ENCODE measurements at regions not wholly inside any gene's neighbourhood (a gene's known extent, or its start where the extent isn't known, plus 50 kb on each side); places are given as distances from the start of the nearest gene placed in this dataset.
A peak's percentile ranks its signal among the peaks of the same experiment; 100 is the strongest.

DNA sequence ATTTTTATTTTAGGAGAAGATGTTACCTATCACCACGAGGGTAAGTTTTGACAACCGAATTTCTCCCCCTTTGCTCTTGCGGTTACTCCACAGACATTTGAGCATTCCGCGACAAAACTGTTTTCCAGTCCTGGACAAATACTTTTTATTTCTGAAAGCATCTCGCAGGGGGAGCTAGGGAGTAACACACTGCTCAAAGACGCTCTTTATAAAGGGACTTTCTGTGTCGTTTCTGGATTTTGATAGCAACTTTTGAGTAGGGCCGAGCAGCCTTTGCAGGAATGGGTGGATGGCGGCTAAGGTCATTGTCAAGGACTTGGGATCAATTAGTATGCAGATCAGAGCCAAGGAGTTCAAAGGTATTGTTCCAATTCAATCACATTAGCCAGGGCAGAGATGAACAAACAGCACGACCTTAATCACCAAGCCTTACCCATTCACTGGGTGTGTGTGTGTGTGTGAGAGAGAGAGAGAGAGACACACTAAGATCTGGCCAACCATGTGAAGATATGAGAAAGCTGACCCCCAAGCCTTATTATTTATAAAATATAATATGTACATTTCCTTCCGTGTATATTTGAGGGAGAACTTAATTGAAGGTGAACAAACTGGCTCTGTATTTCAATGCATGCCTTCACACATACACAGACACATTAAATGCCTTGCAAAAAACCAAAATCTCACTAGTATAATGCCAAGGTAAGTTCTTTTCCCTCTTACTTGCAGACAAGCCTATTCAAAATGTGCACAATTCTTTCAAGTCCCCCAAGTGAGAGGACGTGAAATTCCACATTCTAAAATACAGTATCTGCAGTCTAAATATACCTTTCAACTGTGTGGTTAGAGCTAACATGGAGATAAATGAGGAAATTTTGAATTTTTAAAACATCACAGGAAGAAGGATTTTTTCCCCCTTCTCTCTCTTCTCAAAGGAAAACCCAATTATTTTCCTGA lies 613.8 kb downstream of the VRK1 start:
- no peak for DNase-seq
- Mint-ChIP-seq H3K27ac (no peak overlapping the region), H3K36me3 (ENCODE audit: low read depth) (no peaks in the 10 kb centered on the region), H3K27me3 (ENCODE audit: low read depth, poor library complexity) (no peaks in the 10 kb centered on the region), H3K9me3 (no peaks in the 10 kb centered on the region), H3K4me1 (peaks cover 20% of the 10 kb centered on the region), H3K4me3 (no peak overlapping the region)
- TF ChIP-seq, protein P1, sequence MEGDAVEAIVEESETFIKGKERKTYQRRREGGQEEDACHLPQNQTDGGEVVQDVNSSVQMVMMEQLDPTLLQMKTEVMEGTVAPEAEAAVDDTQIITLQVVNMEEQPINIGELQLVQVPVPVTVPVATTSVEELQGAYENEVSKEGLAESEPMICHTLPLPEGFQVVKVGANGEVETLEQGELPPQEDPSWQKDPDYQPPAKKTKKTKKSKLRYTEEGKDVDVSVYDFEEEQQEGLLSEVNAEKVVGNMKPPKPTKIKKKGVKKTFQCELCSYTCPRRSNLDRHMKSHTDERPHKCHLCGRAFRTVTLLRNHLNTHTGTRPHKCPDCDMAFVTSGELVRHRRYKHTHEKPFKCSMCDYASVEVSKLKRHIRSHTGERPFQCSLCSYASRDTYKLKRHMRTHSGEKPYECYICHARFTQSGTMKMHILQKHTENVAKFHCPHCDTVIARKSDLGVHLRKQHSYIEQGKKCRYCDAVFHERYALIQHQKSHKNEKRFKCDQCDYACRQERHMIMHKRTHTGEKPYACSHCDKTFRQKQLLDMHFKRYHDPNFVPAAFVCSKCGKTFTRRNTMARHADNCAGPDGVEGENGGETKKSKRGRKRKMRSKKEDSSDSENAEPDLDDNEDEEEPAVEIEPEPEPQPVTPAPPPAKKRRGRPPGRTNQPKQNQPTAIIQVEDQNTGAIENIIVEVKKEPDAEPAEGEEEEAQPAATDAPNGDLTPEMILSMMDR (IDR thresholded peaks at IDR 0.05) = no peak

DNA sequence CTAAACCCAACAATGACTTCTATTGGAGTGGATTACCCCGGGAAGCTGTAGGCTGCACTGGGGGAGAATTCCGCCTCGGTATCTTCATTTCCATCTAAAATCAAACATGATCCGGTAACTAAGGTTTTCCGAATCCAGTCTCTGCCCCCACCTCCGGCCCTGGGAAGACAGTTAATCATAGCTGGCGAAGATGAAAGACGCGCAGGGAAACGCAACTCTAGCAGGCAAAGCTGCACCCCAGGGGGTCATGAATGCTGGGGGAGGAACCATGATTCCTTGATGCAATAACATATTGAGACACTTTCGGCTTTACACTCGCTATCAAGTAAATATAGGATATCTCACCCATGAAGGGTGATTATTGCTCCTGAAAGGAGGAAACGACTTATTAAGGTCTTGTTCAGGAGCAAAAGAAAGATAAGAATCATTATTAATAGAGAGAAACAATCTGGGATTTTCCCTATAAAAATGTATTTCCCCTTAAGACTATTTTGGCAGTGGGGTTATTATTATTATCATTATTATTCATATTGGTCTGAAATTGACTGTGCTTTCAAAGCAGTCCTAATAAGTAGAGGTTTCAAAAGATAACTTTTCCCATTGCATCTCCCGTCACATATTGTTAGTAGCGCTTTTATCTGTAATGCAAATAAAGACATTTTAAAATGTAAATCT lies 614.9 kb downstream of the VRK1 start:
- Mint-ChIP-seq H3K36me3 (ENCODE audit: low read depth) (no peaks in the 10 kb centered on the region), H3K9me3 (no peaks in the 10 kb centered on the region), H3K27ac (no peak overlapping the region), H3K27me3 (ENCODE audit: low read depth, poor library complexity) (no peaks in the 10 kb centered on the region), H3K4me1 (peaks cover 20% of the 10 kb centered on the region), H3K4me3 (no peak overlapping the region)
- TF ChIP-seq, protein P1 (IDR thresholded peaks at IDR 0.05) = no peak
- peak; percentile 41 for DNase-seq

DNA sequence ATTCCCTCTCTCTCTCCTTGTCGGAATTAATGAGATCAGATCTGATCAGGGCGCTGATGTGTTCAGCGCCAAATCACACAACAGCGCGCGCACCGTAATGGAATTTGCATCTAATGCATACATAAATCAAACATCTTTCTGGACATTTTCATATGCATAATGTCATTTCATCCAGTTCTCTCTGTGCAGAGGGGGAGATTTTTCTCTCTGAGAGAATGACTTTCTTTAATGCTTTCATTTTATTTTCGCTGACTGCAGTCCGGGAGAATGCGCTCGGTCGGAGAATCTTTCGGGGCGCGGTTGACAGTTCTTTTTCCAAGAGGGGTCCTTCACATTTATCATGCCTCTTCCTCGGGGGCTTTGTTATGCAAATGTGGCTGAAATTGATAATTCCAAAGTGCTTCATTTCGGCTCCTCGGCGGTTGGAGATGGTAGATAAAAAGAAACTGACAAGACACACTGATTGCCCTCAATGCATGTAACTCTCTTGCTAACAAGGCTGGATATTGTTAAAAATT lies 615.9 kb downstream of the VRK1 start:
- H3K4me1 Mint-ChIP-seq = peaks cover 11% of the 10 kb centered on the region
- no peak overlapping the region for H3K27ac Mint-ChIP-seq
- no peaks in the 10 kb centered on the region for H3K27me3 Mint-ChIP-seq (ENCODE audit: low read depth, poor library complexity)
- TF ChIP-seq, protein P1 (IDR thresholded peaks at IDR 0.05) = no peak
- H3K9me3 Mint-ChIP-seq = no peaks in the 10 kb centered on the region
- no peak overlapping the region for H3K4me3 Mint-ChIP-seq
- no peak for DNase-seq
- no peaks in the 10 kb centered on the region for H3K36me3 Mint-ChIP-seq (ENCODE audit: low read depth)

DNA sequence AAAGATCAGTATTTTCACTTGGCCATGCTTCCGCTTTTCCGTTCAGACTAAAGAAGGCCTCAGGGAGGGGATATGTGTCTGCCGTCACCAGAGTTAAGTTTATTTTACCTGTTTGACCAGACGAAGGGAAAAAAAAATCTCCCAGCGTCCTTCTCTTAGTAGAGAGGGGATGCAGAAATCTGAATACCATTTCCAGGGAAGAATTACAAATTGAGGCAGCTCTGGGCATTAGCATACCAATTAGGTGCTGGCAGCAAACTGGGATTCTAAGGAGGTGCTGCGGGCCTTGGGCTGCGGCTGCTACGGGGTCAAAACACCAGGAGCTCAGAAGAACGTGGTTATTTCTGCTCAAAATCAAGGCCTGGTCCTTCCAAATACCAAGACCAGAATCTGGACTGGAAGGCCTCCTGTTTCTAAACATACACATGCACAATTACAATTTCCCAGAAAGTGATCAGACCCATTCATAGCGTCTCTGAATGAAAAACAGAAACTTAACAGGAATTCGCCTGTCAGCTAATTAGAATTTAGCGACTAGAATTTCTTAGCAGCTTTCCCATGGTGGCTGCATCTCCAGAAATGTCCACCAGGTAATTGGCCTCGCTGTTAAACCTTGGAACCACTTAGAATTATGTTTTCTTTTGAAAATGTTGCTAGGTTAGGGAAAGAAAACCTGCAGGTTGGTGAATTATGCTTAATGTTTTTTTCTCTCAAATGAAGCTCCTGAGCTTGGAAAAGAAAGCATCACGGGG lies 617.0 kb downstream of the VRK1 start:
- TF ChIP-seq, protein P1 (IDR thresholded peaks at IDR 0.05) = no peak
- no peaks in the 10 kb centered on the region for H3K36me3 Mint-ChIP-seq (ENCODE audit: low read depth)
- DNase-seq = no peak
- no peaks in the 10 kb centered on the region for H3K27me3 Mint-ChIP-seq (ENCODE audit: low read depth, poor library complexity)
- no peak overlapping the region for H3K4me3 Mint-ChIP-seq
- H3K27ac Mint-ChIP-seq = no peak overlapping the region
- no peaks in the 10 kb centered on the region for H3K9me3 Mint-ChIP-seq
- peaks cover under 1% of the 10 kb centered on the region for H3K4me1 Mint-ChIP-seq

DNA sequence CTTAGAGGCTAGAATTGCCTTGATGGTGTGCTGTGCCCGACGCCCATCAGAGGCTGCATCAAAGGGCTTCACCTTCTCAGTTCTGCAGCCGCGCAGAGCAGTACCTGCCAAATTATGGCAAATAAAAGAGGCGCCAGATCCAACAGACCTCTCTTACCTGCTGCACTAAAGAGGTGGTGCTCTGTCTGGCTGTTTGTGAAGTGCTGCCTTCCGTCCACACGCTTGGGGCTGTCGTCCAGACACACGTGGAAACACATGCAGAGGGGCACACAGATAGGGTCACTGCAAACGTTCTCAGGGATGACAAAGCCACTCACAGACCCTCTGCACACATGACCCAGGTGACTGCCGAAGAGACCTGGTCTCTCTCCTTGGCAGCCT lies 617.5 kb downstream of the VRK1 start:
- TF ChIP-seq, protein P1 (IDR thresholded peaks at IDR 0.05) = no peak
- H3K27me3 Mint-ChIP-seq (ENCODE audit: low read depth, poor library complexity) = no peaks in the 10 kb centered on the region
- H3K27ac Mint-ChIP-seq = no peak overlapping the region
- H3K4me3 Mint-ChIP-seq = no peak overlapping the region
- H3K4me1 Mint-ChIP-seq = no peaks in the 10 kb centered on the region
- no peaks in the 10 kb centered on the region for H3K36me3 Mint-ChIP-seq (ENCODE audit: low read depth)
- DNase-seq = no peak
- H3K9me3 Mint-ChIP-seq = no peaks in the 10 kb centered on the region

Measured in nephron progenitor cell (in vitro differentiated cells).